Prostate gland (tissue), 2 donors: ENCODE measurements at regions not wholly inside any gene's neighbourhood (a gene's known extent, or its start where the extent isn't known, plus 50 kb on each side); places are given as distances from the start of the nearest gene placed in this dataset.

Experiments used
- DNase-seq: peaks from one replicate; pipeline ENCODE4 v3.0.0-alpha.2; 2019; ENCODE audit warnings: low spot score
- H3K27ac ChIP-seq, 2 donors: fragments of 200-600 bp; sonication (generic); 2 replicates each; pipeline ENCODE4 v1.5.1; 2017 to 2019
- H3K27me3 ChIP-seq: fragments of 200-600 bp; sonication (generic); replicated peaks from 2 replicates; pipeline ENCODE4 v1.5.1; 2019; ENCODE audit not compliant: insufficient read depth
- H3K36me3 ChIP-seq, 2 donors: fragments of 200-600 bp; sonication (generic); 1 replicate in 1 of 2; 2 replicates in 1 of 2; pipeline versions ENCODE4 v1.5.1 to v1.8.1; 2017 to 2019
- H3K4me1 ChIP-seq: fragments of 200-600 bp; sonication (generic); replicated peaks from 2 replicates; pipeline ENCODE4 v1.5.1; 2019
- H3K4me3 ChIP-seq, 2 donors: fragments of 200-600 bp; sonication (generic); 2 replicates each; pipeline ENCODE4 v1.5.1; 2017 to 2019
- H3K9me3 ChIP-seq: fragments of 200-600 bp; sonication (generic); 2 replicates; pipeline ENCODE4 v1.5.1; 2017
- CTCF ChIP-seq, 4 experiments: fragments of 200-600 bp in 2 of 4; fragments of 450-650 bp in 2 of 4; sonication (generic) in 2 of 4; IDR thresholded peaks; 1 replicate in 3 of 4; 2 replicates in 1 of 4; pipeline ENCODE4 v1.5.1; 2016 to 2019; ENCODE audit warnings: antibody characterized with exemption in 4 of 4, mild to moderate bottlenecking in 2 of 4, moderate library complexity in 2 of 4
- POLR2A ChIP-seq: fragments of 450-650 bp; IDR thresholded peaks from one replicate; pipeline ENCODE4 v1.6.1; 2016; ENCODE audit warnings: antibody characterized with exemption, mild to moderate bottlenecking
- POLR2AphosphoS5 ChIP-seq: sonication (generic); formaldehyde crosslinking; IDR thresholded peaks from one replicate; pipeline ENCODE4 v1.6.1; 2017; ENCODE audit warnings: antibody characterized with exemption
- WGBS: methylation state at CpG from one replicate; pipeline ENCODE4 v1.1.5; 2018; 5-methylcytosine and 5-hydroxymethylcytosine counted together
- intact Hi-C: fragments of 100-400 bp; cut with DNase I; formaldehyde crosslinking; loops from one replicate; pipeline ENCODE4 v1.14.2; 2022

GRCh38 chr18:30385684-30386083 is 656.9 kb downstream of the DSC3 start:
- intact Hi-C loops: no loop called here
- 63% methylated on average over 1 of the region's 1 CpG for WGBS
- Histone ChIP-seq H3K4me1 (no peaks in the 10 kb centered on the region), H3K27me3 (no peaks in the 10 kb centered on the region), H3K9me3 (no peaks in the 10 kb centered on the region), H3K27ac (no peak overlapping the region), H3K36me3 (no peaks in the 10 kb centered on the region), H3K4me3 (no peak overlapping the region)
- TF ChIP-seq POLR2AphosphoS5 (no peak), POLR2A (no peak), CTCF (IDR thresholded peaks at IDR 0.05) (no peak)
- DNase-seq: no peak

DNA sequence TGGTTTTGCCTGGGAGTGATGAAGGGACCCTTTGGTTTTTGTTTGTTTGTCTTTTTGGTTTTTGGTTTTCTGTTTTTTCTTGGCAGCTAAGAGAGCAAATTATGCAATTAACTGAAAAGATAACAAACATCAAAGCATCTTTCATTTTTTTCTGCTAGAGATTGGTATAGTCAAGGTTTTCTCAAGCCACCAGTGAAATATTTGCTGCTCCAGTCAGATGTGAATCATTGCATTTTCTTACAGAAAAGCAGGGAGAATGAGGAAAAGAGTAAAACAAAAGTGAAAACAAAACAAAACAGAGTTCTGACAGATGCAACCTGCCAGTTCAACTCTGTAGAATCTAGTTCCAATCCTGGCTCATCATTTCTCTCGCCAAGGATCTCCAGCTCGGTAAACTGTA is 660.7 kb downstream of the DSC3 start:
- intact Hi-C loops: no loop called here
- TF ChIP-seq POLR2A (no peak), POLR2AphosphoS5 (no peak), CTCF (IDR thresholded peaks at IDR 0.05) (no peak)
- Histone ChIP-seq H3K9me3 (no peaks in the 10 kb centered on the region), H3K4me1 (no peaks in the 10 kb centered on the region), H3K27ac (no peak overlapping the region), H3K4me3 (no peak overlapping the region), H3K27me3 (no peaks in the 10 kb centered on the region), H3K36me3 (no peaks in the 10 kb centered on the region)
- no peak for DNase-seq
- WGBS: 96% methylated on average over 2 of the region's 2 CpGs

DNA sequence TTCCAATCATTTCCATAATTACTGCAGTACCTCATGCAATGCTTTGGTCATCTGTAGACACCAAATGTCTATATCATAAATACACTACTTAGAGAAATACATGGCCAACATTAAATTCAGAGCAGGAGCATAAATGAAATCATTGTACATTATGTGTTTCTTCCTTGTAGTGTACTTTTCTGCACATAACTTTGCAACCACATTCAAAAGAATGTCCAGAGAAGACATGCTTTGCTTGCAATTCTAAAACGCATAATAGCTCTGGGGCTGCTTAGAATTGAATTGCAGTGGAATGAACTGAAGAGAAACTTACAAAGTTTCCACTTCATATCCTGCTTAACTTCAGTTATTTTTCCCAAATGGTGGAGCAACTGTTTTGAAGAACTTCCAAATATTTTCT is 664.4 kb downstream of the DSC3 start:
- H3K27me3 ChIP-seq: no peaks in the 10 kb centered on the region
- no peak overlapping the region for H3K27ac ChIP-seq
- no peaks in the 10 kb centered on the region for H3K36me3 ChIP-seq
- H3K4me1 ChIP-seq: no peaks in the 10 kb centered on the region
- no peak for DNase-seq
- H3K4me3 ChIP-seq: no peak overlapping the region
- intact Hi-C loops: no loop called here
- 73% methylated on average over 1 of the region's 1 CpG for WGBS
- H3K9me3 ChIP-seq: no peaks in the 10 kb centered on the region
- TF ChIP-seq CTCF (IDR thresholded peaks at IDR 0.05) (no peak), POLR2AphosphoS5 (no peak), POLR2A (no peak)

DNA sequence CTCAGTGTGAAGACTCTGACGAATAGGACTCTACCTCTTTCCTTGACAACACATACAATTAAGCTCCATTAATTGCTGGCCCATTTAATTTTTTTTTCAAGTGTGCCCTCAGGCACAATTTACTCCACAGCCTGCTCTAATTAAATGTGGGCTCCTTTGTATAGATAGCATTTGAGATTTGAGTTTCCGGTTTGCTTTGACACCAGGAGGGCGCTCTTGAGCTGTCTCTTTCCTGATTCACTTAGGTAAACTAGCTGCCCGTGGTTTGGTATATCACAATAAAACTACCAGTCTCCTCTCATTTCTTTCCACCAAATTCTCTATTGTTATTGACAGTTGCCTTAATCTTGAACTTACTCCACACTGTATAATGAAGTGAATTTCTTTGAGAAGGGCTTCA is 666.0 kb downstream of the DSC3 start:
- DNase-seq: no peak
- no peak overlapping the region for H3K4me3 ChIP-seq
- H3K27ac ChIP-seq: no peak overlapping the region
- 80% methylated on average over 4 of the region's 4 CpGs for WGBS
- H3K36me3 ChIP-seq: no peaks in the 10 kb centered on the region
- no peaks in the 10 kb centered on the region for H3K9me3 ChIP-seq
- no peaks in the 10 kb centered on the region for H3K4me1 ChIP-seq
- no peak for TF ChIP-seq POLR2A
- TF ChIP-seq CTCF (IDR thresholded peaks at IDR 0.05): no peak
- intact Hi-C loops: no loop called here
- no peaks in the 10 kb centered on the region for H3K27me3 ChIP-seq

DNA sequence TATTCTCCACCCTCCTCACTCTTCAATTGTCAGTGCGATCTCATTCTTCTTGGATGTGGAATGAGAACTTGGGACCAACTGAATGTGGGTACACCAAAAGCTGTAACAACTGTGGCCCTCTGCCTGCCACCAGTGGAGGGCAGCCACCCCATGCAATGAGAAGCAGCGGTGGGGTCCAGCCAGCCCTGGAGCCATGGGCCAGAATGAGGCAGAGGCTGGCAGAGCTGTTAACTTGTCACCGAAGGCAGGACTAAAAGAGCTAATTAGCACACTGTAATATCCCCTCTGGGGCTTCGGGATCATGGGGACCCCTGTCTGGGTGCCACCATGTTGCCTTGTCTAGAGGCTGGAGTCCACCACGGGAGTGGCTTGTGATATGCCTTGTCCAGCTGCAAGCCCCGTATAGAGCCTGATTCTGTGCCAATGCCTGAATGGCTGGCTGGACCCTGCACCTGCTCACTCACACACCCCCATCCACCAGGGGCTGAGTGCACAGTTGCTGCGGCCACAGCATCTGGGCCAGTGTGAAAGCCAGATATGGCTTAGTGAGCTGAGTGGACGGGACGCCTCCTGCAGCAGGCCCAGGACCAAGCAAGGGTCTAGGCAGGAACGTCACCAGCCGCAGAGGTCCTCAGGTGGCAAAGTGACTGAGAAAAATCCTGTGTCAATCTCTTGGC is 680.5 kb downstream of the DSC3 start:
- Histone ChIP-seq H3K36me3 (no peaks in the 10 kb centered on the region), H3K9me3 (no peaks in the 10 kb centered on the region), H3K27me3 (no peaks in the 10 kb centered on the region), H3K27ac (no peak overlapping the region), H3K4me3 (no peak overlapping the region), H3K4me1 (no peaks in the 10 kb centered on the region)
- no peak for DNase-seq
- intact Hi-C loops: no loop called here
- TF ChIP-seq POLR2AphosphoS5 (no peak), POLR2A (no peak), CTCF (IDR thresholded peaks at IDR 0.05) (no peak)
- 84% methylated on average over 11 of the region's 11 CpGs for WGBS
